Caco-2 (cell line): ENCODE measurements at regions not wholly inside any gene's neighbourhood (a gene's known extent, or its start where the extent isn't known, plus 50 kb on each side); places are given as distances from the start of the nearest gene placed in this dataset.

Experiments
- BruUV-seq: library from RNA; stranded (reverse); fragments of 400-500 nt; replicated peaks from 2 replicates; lab custom pipeline; 2021; lab: Mats Ljungman, UMichigan
- CTCF ChIA-PET: fragments of 300-600 bp; sonication (Branson Sonifier 250); formaldehyde crosslinking; loops from one replicate; lab custom pipeline; 2022; ENCODE audit warnings: antibody characterized with exemption; lab: Charles Lee
- POLR2A ChIA-PET: fragments of 300-600 bp; sonication (Branson Sonifier 250); formaldehyde crosslinking; loops from one replicate; lab custom pipeline; 2022; ENCODE audit warnings: antibody characterized with exemption; lab: Charles Lee
- DNase-seq, 2 experiments: peaks; one replicate each; pipeline versions ENCODE4 v3.0.0 to v3.0.0-alpha.2; 2020 to 2022
- H3K27me3 ChIP-seq: replicated peaks from 2 replicates; pipeline ENCODE4 v1.6.0; 2011; ENCODE audit warnings: low read length; ENCODE audit not compliant: control insufficient read depth, insufficient read depth
- H3K36me3 ChIP-seq: 2 replicates; pipeline ENCODE4 v1.5.1; 2011; ENCODE audit warnings: low read length; ENCODE audit not compliant: control insufficient read depth, insufficient read depth
- H3K4me1 ChIP-seq: fragments of 250-450 bp; sonication (Bioruptor Pico); 2 replicates; pipeline ENCODE4 v1.5.1; 2020; ENCODE audit warnings: mild to moderate bottlenecking
- H3K4me3 ChIP-seq: 2 replicates; pipeline ENCODE4 v1.5.1; 2011; ENCODE audit warnings: low read depth, mild to moderate bottlenecking, control low read depth, low read length
- H3K9me3 ChIP-seq: fragments of 250-450 bp; sonication (Bioruptor Pico); 2 replicates; pipeline ENCODE4 v1.5.1; 2020; ENCODE audit warnings: mild to moderate bottlenecking, moderate library complexity
- H3K27ac Mint-ChIP-seq: one replicate; pipeline ENCODE4 v1.8.0; 2022; ENCODE audit warnings: mixed read lengths; ENCODE audit not compliant: unreplicated experiment
- H3K27me3 Mint-ChIP-seq: one replicate; pipeline ENCODE4 v1.8.0; 2022; ENCODE audit warnings: mixed read lengths; ENCODE audit not compliant: insufficient read depth, unreplicated experiment
- H3K36me3 Mint-ChIP-seq: one replicate; pipeline ENCODE4 v1.8.0; 2022; ENCODE audit warnings: mild to moderate bottlenecking, mixed read lengths; ENCODE audit not compliant: insufficient read depth, unreplicated experiment
- H3K4me1 Mint-ChIP-seq: one replicate; pipeline ENCODE4 v1.8.0; 2022; ENCODE audit warnings: low read depth, mixed read lengths; ENCODE audit not compliant: unreplicated experiment
- H3K4me3 Mint-ChIP-seq: one replicate; pipeline ENCODE4 v1.8.0; 2022; ENCODE audit warnings: mild to moderate bottlenecking, moderate library complexity, mixed read lengths; ENCODE audit not compliant: unreplicated experiment
- H3K9me3 Mint-ChIP-seq: one replicate; pipeline ENCODE4 v1.8.0; 2022; ENCODE audit warnings: mixed read lengths; ENCODE audit not compliant: unreplicated experiment
- intact Hi-C: fragments of 100-400 bp; cut with micrococcal nuclease; formaldehyde crosslinking; loops from one replicate; pipeline ENCODE4 v1.10.0; 2022; ENCODE audit not compliant: unreplicated experiment
- TF ChIP-seq, protein P1 (sequence below), 2 experiments: fragments of 200-600 bp in 1 of 2; IDR thresholded peaks; 1 replicate in 1 of 2; 2 replicates in 1 of 2; pipeline versions ENCODE4 v1.5.1 to v1.8.0; 2011 to 2022; ENCODE audit warnings: antibody characterized with exemption in 1 of 2, control low read depth in 1 of 2, inconsistent platforms in 1 of 2, low read depth in 1 of 2, low read length in 1 of 2, mild to moderate bottlenecking in 1 of 2, moderate library complexity in 1 of 2; ENCODE audit not compliant: insufficient read depth in 1 of 2, severe bottlenecking in 1 of 2, unreplicated experiment in 1 of 2

GRCh38 chr16:6132121-6132520, 1034.5 kb upstream of the EEF2KMT start:
- no peak overlapping the region for H3K4me3 Mint-ChIP-seq
- no peaks in the 10 kb centered on the region for H3K36me3 Mint-ChIP-seq
- H3K27ac Mint-ChIP-seq = no peak overlapping the region
- H3K27me3 Mint-ChIP-seq = peaks cover 9% of the 10 kb centered on the region
- H3K27me3 ChIP-seq = no peaks in the 10 kb centered on the region
- no peaks in the 10 kb centered on the region for H3K9me3 Mint-ChIP-seq
- no peaks in the 10 kb centered on the region for H3K4me1 Mint-ChIP-seq
- intact Hi-C loops = no loop called here
- no TSS peak for BruUV-seq
- H3K4me3 ChIP-seq = no peak overlapping the region
- H3K9me3 ChIP-seq = no peaks in the 10 kb centered on the region
- H3K36me3 ChIP-seq = no peaks in the 10 kb centered on the region
- ChIA-PET POLR2A (no interaction called here), CTCF (no interaction called here)
- no peak for DNase-seq
- TF ChIP-seq, protein P1, sequence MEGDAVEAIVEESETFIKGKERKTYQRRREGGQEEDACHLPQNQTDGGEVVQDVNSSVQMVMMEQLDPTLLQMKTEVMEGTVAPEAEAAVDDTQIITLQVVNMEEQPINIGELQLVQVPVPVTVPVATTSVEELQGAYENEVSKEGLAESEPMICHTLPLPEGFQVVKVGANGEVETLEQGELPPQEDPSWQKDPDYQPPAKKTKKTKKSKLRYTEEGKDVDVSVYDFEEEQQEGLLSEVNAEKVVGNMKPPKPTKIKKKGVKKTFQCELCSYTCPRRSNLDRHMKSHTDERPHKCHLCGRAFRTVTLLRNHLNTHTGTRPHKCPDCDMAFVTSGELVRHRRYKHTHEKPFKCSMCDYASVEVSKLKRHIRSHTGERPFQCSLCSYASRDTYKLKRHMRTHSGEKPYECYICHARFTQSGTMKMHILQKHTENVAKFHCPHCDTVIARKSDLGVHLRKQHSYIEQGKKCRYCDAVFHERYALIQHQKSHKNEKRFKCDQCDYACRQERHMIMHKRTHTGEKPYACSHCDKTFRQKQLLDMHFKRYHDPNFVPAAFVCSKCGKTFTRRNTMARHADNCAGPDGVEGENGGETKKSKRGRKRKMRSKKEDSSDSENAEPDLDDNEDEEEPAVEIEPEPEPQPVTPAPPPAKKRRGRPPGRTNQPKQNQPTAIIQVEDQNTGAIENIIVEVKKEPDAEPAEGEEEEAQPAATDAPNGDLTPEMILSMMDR (IDR thresholded peaks at IDR 0.05; ENCODE audit: insufficient read depth in 1 of 2, low read depth in 1 of 2, low read length in 1 of 2, severe bottlenecking in 1 of 2, unreplicated experiment in 1 of 2) = no peak
- no peaks in the 10 kb centered on the region for H3K4me1 ChIP-seq

DNA sequence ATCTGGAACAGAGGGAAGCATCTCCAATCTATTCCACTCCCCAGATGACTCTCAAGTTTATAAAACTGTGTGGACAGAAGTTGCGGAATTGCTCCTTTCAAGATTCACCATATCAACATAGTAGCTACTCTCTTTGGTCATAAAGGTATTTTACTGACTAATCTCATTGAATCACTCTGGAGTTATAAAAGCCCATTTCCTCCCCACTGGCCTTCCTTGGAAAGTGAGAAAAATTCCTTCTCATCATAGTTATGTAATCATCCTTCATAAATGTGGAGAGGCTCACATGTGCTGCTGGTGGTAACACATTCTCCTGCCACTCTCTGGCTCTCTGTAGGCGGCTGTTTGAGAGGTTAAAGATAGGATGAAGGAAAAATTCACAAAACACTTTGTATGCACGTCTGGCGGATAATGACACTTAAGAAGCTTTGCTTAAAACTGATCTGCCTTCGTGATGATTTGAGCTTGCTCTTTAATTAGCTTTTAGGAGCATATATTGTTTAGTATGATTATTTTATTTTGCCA, 1034.0 kb upstream of the EEF2KMT start:
- peaks cover 6% of the 10 kb centered on the region for H3K27me3 Mint-ChIP-seq
- CTCF ChIA-PET = no interaction called here
- TF ChIP-seq, protein P1 (IDR thresholded peaks at IDR 0.05; ENCODE audit: insufficient read depth in 1 of 2, low read depth in 1 of 2, low read length in 1 of 2, severe bottlenecking in 1 of 2, unreplicated experiment in 1 of 2) = no peak
- intact Hi-C loops = no loop called here
- H3K36me3 Mint-ChIP-seq = no peaks in the 10 kb centered on the region
- POLR2A ChIA-PET = no interaction called here
- H3K9me3 ChIP-seq = no peaks in the 10 kb centered on the region
- no peaks in the 10 kb centered on the region for H3K4me1 Mint-ChIP-seq
- H3K36me3 ChIP-seq = no peaks in the 10 kb centered on the region
- H3K27ac Mint-ChIP-seq = no peak overlapping the region
- H3K9me3 Mint-ChIP-seq = no peaks in the 10 kb centered on the region
- no peak overlapping the region for H3K4me3 Mint-ChIP-seq
- no TSS peak for BruUV-seq
- H3K27me3 ChIP-seq = no peaks in the 10 kb centered on the region
- no peaks in the 10 kb centered on the region for H3K4me1 ChIP-seq
- DNase-seq = no peak
- no peak overlapping the region for H3K4me3 ChIP-seq

GRCh38 chr16:6125483-6126259, 1028.1 kb upstream of the EEF2KMT start:
- Histone ChIP-seq H3K4me3 (no peak overlapping the region), H3K36me3 (no peaks in the 10 kb centered on the region), H3K4me1 (no peaks in the 10 kb centered on the region), H3K27me3 (no peaks in the 10 kb centered on the region; the same call in 1 of the 2 replicates), H3K9me3 (no peaks in the 10 kb centered on the region)
- no peak for DNase-seq
- Mint-ChIP-seq H3K36me3 (no peaks in the 10 kb centered on the region), H3K9me3 (no peaks in the 10 kb centered on the region), H3K27ac (no peak overlapping the region), H3K4me3 (no peak overlapping the region), H3K4me1 (no peaks in the 10 kb centered on the region), H3K27me3 (peaks cover 2% of the 10 kb centered on the region)
- TF ChIP-seq, protein P1 (IDR thresholded peaks at IDR 0.05; ENCODE audit: insufficient read depth in 1 of 2, low read depth in 1 of 2, low read length in 1 of 2, severe bottlenecking in 1 of 2, unreplicated experiment in 1 of 2) = no peak
- ChIA-PET POLR2A (no interaction called here), CTCF (no interaction called here)
- BruUV-seq = no TSS peak
- intact Hi-C loops = no loop called here
